ENCODE measurements at regions not wholly inside any gene's neighbourhood (a gene's known extent, or its start where the extent isn't known, plus 50 kb on each side); places are given as distances from the start of the nearest gene placed in this dataset.

GRCh38 chrX:124501586-124501985 is 155.2 kb downstream of the SH2D1A start:
- Histone ChIP-seq H4K91ac (ENCODE audit: insufficient read depth, low read depth, low read length) (no peak overlapping the region), H3K18ac (ENCODE audit: low read depth, low read length) (no peak overlapping the region), H2BK120ac (ENCODE audit: low read depth, low read length) (no peak overlapping the region), H3K9me1 (ENCODE audit: insufficient read depth, low read length) (no peaks in the 10 kb centered on the region), H3K9me3 (ENCODE audit: control insufficient read depth, insufficient read depth, low read length) (no peaks in the 10 kb centered on the region), H3K27ac (ENCODE audit: insufficient read depth, low read length) (no peak overlapping the region), H3K4me3 (ENCODE audit: insufficient read depth, low read depth, low read length) (no peak overlapping the region), H3K79me1 (ENCODE audit: low read depth in 1 of 2, low read length in 2 of 2) (no peaks in the 10 kb centered on the region), H2BK15ac (ENCODE audit: low read depth, low read length) (no peak overlapping the region), H3K4me2 (ENCODE audit: low read depth, low read length) (no peak overlapping the region), H2AK5ac (ENCODE audit: low read depth, low read length) (no peak overlapping the region), H4K5ac (ENCODE audit: low read depth, low read length) (no peak overlapping the region), H3K27me3 (ENCODE audit: control insufficient read depth, insufficient read depth, low read length) (no peaks in the 10 kb centered on the region), H2BK20ac (ENCODE audit: low read depth, low read length) (no peak overlapping the region), H3K36me3 (ENCODE audit: control insufficient read depth, insufficient read depth, low read length) (no peaks in the 10 kb centered on the region), H2AK9ac (replicated peaks; ENCODE audit: low read depth, low read length, poor library complexity) (no peak overlapping the region), H4K20me1 (ENCODE audit: insufficient read depth, low read length) (no peaks in the 10 kb centered on the region), H2AFZ (replicated peaks; ENCODE audit: low read length, poor library complexity) (no peak overlapping the region), H3K56ac (ENCODE audit: extremely low read depth, insufficient read depth, low read length) (no peak overlapping the region), H3K4ac (ENCODE audit: low read depth, low read length) (no peak overlapping the region), H3K4me1 (ENCODE audit: control insufficient read depth, insufficient read depth, low read length) (no peaks in the 10 kb centered on the region), H4K8ac (ENCODE audit: low read depth in 2 of 2, low read length in 2 of 2) (no peak overlapping the region), H3K23ac (ENCODE audit: low read depth, low read length) (no peak overlapping the region), H2BK5ac (ENCODE audit: low read depth, low read length, poor library complexity, severe bottlenecking) (no peak overlapping the region), H3K9ac (ENCODE audit: low read depth, low read length) (no peak overlapping the region), H3K14ac (replicated peaks; ENCODE audit: low read depth, low read length) (no peak overlapping the region)
- in situ Hi-C loops (cut with MboI; ENCODE audit: low sequenced_read_pairs): no loop called here
- TF ChIP-seq CEBPB (IDR thresholded peaks at IDR 0.05; ENCODE audit: low read depth, low read length) (no peak), BHLHE40 (IDR thresholded peaks at IDR 0.05; ENCODE audit: low read depth, low read length) (no peak), CTCF (conservative IDR thresholded peaks at IDR 0.05; ENCODE audit: low read depth, low read length) (no peak), USF2 (IDR thresholded peaks at IDR 0.05; ENCODE audit: low read depth, low read length) (no peak), MAFK (IDR thresholded peaks at IDR 0.05; ENCODE audit: low read depth, low read length) (no peak), RAD21 (IDR thresholded peaks at IDR 0.05; ENCODE audit: low read length) (no peak), NFE2L2 (IDR thresholded peaks at IDR 0.05; ENCODE audit: low read depth, low read length) (no peak), SMC3 (IDR thresholded peaks at IDR 0.05; ENCODE audit: low read depth, low read length) (no peak), POLR2A (IDR thresholded peaks at IDR 0.05; ENCODE audit: low read depth, low read length) (no peak)
- CTCF ChIA-PET: interaction anchor here (0.5 kb wide), 1 partner anchor 149 kb away, joined by 3 read pairs; no protein-coding TSS in a partner anchor
- intact Hi-C loops (cut with micrococcal nuclease): no loop called here
- DNase-seq: no peak
- no TSS peak for BruUV-seq (replicated peaks)
- WGBS, 2 experiments (ENCODE audit: extremely low coverage in 2 of 2, insufficient read length in 1 of 2): 0% methylated on average over 1 of the region's 5 CpGs; no CpG with 5 or more reads in 1 of the 2 experiments
- no peak for ATAC-seq (ENCODE audit: low read depth)
- POLR2A ChIA-PET (ENCODE audit: unreplicated experiment): no interaction called here
- dilution Hi-C loops (cut with HindIII; ENCODE audit: low sequenced_read_pairs, unreplicated experiment): no loop called here
